Endodermal cell (in vitro differentiated cells): ENCODE measurements at regions not wholly inside any gene's neighbourhood (a gene's known extent, or its start where the extent isn't known, plus 50 kb on each side); places are given as distances from the start of the nearest gene placed in this dataset.

Source experiments
- DNase-seq: peaks from one replicate; pipeline ENCODE4 v3.0.0-alpha.2; 2017
- H3K27ac ChIP-seq: 2 replicates; pipeline ENCODE4 v1.5.1; 2013; ENCODE audit warnings: mild to moderate bottlenecking, low read depth, low read length, moderate library complexity
- H3K27me3 ChIP-seq: 2 replicates; pipeline ENCODE4 v1.6.1; 2013; ENCODE audit warnings: mild to moderate bottlenecking, low read length, moderate library complexity; ENCODE audit not compliant: insufficient read depth, control insufficient read depth, poor library complexity, severe bottlenecking
- H3K36me3 ChIP-seq: 2 replicates; pipeline ENCODE4 v1.7.0; 2013; ENCODE audit warnings: mild to moderate bottlenecking, low read length, moderate library complexity; ENCODE audit not compliant: control insufficient read depth, insufficient read depth
- H3K4me1 ChIP-seq: one replicate; pipeline ENCODE4 v1.7.0; 2013; ENCODE audit warnings: low read length; ENCODE audit not compliant: control insufficient read depth, insufficient read depth
- H3K4me3 ChIP-seq: 2 replicates; pipeline ENCODE4 v1.5.1; 2013; ENCODE audit warnings: mild to moderate bottlenecking, low read length, moderate library complexity
- H3K9ac ChIP-seq: 2 replicates; pipeline ENCODE4 v1.6.1; 2013; ENCODE audit warnings: mild to moderate bottlenecking, low read length, moderate library complexity; ENCODE audit not compliant: poor library complexity, severe bottlenecking; ENCODE audit errors: extremely low read depth
- H3K9me3 ChIP-seq: 2 replicates; pipeline ENCODE4 v1.6.1; 2013; ENCODE audit warnings: mild to moderate bottlenecking, low read length, moderate library complexity; ENCODE audit not compliant: control insufficient read depth
- H3K27ac Mint-ChIP-seq: 2 replicates; pipeline ENCODE4 v1.8.0; 2020; ENCODE audit warnings: mixed read lengths
- H3K27me3 Mint-ChIP-seq: 2 replicates; pipeline ENCODE4 v1.8.0; 2021; ENCODE audit warnings: mild to moderate bottlenecking, mixed read lengths; ENCODE audit not compliant: insufficient read depth
- H3K36me3 Mint-ChIP-seq: 2 replicates; pipeline ENCODE4 v1.8.0; 2020; ENCODE audit warnings: low read depth, mixed read lengths
- H3K4me1 Mint-ChIP-seq: 2 replicates; pipeline ENCODE4 v1.8.0; 2020; ENCODE audit warnings: mixed read lengths
- H3K4me3 Mint-ChIP-seq: 2 replicates; pipeline ENCODE4 v1.8.0; 2020; ENCODE audit warnings: mild to moderate bottlenecking, moderate library complexity, mixed read lengths
- H3K9me3 Mint-ChIP-seq: 2 replicates; pipeline ENCODE4 v1.8.0; 2020; ENCODE audit warnings: mild to moderate bottlenecking, mixed read lengths
- CTCF ChIP-seq: fragments of 200-600 bp; sonication (generic); conservative IDR thresholded peaks from 2 replicates; pipeline ENCODE4 v1.5.0; 2021; ENCODE audit warnings: antibody characterized with exemption, mild to moderate bottlenecking
- WGBS, 2 experiments: methylation state at CpG; one replicate each; pipeline versions ENCODE4 v1.1.5 to v1.1.7; 2013; ENCODE audit warnings: missing lambda C conversion rate in 2 of 2, mixed read lengths in 1 of 2; ENCODE audit not compliant: insufficient coverage in 1 of 2, insufficient read length in 1 of 2; 5-methylcytosine and 5-hydroxymethylcytosine counted together

GRCh38 chr5:67677422-67677970 lies 480.9 kb upstream of the CD180 start:
- Histone ChIP-seq H3K4me1 (no peaks in the 10 kb centered on the region), H3K9ac (no peak overlapping the region), H3K9me3 (no peaks in the 10 kb centered on the region), H3K4me3 (no peak overlapping the region), H3K27ac (no peak overlapping the region), H3K36me3 (no peaks in the 10 kb centered on the region), H3K27me3 (no peaks in the 10 kb centered on the region)
- H3K27ac Mint-ChIP-seq = no peak overlapping the region
- no peaks in the 10 kb centered on the region for H3K36me3 Mint-ChIP-seq
- no peak overlapping the region for H3K4me3 Mint-ChIP-seq
- no peak for DNase-seq
- no peaks in the 10 kb centered on the region for H3K4me1 Mint-ChIP-seq
- H3K27me3 Mint-ChIP-seq = no peaks in the 10 kb centered on the region
- 96% methylated on average over 2 of the region's 2 CpGs; no CpG with 5 or more reads in 1 of the 2 experiments for WGBS, 2 experiments
- peaks cover 1% of the 10 kb centered on the region for H3K9me3 Mint-ChIP-seq
- TF ChIP-seq CTCF = no peak

GRCh38 chr5:67676863-67677262 lies 480.3 kb upstream of the CD180 start:
- DNase-seq = no peak

GRCh38 chr5:67674159-67674655 lies 477.6 kb upstream of the CD180 start:
- H3K4me3 ChIP-seq = no peak overlapping the region
- Mint-ChIP-seq H3K36me3 (no peaks in the 10 kb centered on the region), H3K4me1 (no peaks in the 10 kb centered on the region), H3K27ac (no peak overlapping the region), H3K9me3 (no peaks in the 10 kb centered on the region), H3K27me3 (no peaks in the 10 kb centered on the region), H3K4me3 (no peak overlapping the region)
- H3K4me1 ChIP-seq = no peaks in the 10 kb centered on the region
- no peak for TF ChIP-seq CTCF
- no peaks in the 10 kb centered on the region for H3K27me3 ChIP-seq
- H3K27ac ChIP-seq = no peak overlapping the region
- no peaks in the 10 kb centered on the region for H3K9me3 ChIP-seq
- H3K9ac ChIP-seq = no peak overlapping the region
- no peaks in the 10 kb centered on the region for H3K36me3 ChIP-seq
- DNase-seq = no peak

More at GRCh38 chr5:67676863-67677262, 480.3 kb upstream of the CD180 start:
- Mint-ChIP-seq H3K9me3 (no peaks in the 10 kb centered on the region), H3K4me3 (no peak overlapping the region), H3K4me1 (no peaks in the 10 kb centered on the region), H3K27ac (no peak overlapping the region), H3K36me3 (no peaks in the 10 kb centered on the region), H3K27me3 (no peaks in the 10 kb centered on the region)
- H3K27me3 ChIP-seq = no peaks in the 10 kb centered on the region
- 91 to 100% methylated on average over 1 to 2 of the region's 2 CpGs for WGBS, 2 experiments
- no peaks in the 10 kb centered on the region for H3K4me1 ChIP-seq
- no peak overlapping the region for H3K4me3 ChIP-seq
- no peak for TF ChIP-seq CTCF
- no peak overlapping the region for H3K9ac ChIP-seq
- no peak overlapping the region for H3K27ac ChIP-seq
- H3K36me3 ChIP-seq = no peaks in the 10 kb centered on the region
- no peaks in the 10 kb centered on the region for H3K9me3 ChIP-seq
